EH (cell line): ENCODE measurements at regions not wholly inside any gene's neighbourhood (a gene's known extent, or its start where the extent isn't known, plus 50 kb on each side); places are given as distances from the start of the nearest gene placed in this dataset.
"Not testable (repeated sequence)": the region's sequence is repeated elsewhere in the genome, so short reads cannot be mapped to it uniquely, and the experiment has no call there.

ENCODE experiments used
- DNase-seq: peaks from one replicate; pipeline ENCODE4 v3.0.0-alpha.2; 2015; ENCODE audit warnings: low read depth

DNA sequence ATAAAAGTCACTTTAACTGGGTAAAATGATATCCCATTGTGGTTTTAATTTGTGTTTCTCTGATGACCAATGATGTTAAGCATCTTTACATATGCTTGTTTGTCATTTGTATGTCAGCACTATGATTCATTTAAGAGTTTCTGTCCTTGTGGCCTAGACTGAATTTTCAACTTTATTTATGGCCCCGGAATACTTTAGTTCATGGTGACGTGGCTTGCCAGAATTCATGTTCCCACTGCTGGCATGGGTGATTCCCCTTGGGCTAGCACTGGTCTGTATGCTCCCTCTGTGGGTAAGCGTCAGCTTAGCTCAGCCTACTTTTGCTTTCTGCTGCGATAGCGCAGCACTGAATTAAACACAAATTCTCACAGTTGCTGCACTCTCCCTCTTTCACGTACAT, 436.3 kb upstream of the SGO1 start:
- DNase-seq = peak; percentile 98

DNA sequence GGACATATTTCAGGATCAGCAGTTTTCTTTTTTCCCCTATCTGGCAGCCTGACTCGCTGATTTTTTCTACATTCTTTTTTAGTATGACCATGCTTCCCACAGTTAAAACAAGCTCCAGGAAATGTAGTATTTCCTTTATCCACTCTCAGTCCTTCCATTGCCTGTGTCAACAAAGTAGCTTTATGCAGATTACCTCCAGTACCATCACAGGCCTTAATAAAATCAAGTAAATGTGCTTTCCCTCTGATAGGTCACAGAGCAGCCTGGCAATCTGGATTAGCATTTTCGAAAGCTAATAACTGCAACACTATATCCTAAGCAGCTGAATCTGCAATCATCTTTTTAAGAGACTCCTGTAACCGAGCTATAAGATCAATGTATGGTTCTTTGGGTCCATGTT, 432.6 kb upstream of the SGO1 start:
- DNase-seq = peak; percentile 15

DNA sequence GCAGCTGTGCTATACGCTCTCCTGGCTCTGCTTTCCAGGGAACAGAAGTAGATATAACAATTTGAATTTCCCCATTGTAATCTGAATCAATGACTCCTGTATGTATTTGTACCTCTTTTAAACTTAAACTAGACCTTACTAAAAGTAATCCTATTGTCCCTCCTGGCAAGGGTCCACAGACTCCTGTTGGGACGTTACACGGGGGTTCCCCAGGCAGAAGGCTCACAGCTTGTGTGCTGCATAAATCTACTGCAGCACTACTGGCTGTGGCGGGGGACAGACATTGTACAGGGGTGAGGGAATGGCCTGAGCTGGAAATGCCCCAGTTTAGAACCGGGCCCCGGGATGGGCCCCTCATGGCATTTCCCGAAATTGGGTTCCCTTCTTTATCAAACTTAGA, 432.2 kb upstream of the SGO1 start:
- not testable (repeated sequence) for DNase-seq

DNA sequence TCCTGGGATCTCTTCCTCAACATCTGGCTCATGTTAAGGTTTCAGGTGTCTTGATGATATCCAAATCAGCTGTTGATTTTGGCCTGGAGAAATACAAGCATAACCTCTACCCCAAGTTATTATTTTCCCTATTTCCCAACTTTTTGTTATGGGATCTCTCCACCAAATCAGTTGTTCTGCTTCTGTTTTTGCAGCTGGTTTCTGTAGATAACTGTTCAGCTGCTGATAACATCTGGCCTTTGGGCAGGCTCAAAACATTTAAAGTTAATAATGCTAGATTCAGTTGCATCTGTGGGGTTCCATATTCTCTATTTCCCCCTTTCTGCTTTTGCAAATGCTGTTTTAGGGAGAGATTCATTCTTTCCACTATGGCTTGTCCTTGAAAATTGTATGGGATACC, 430.0 kb upstream of the SGO1 start:
- not testable (repeated sequence) for DNase-seq

DNA sequence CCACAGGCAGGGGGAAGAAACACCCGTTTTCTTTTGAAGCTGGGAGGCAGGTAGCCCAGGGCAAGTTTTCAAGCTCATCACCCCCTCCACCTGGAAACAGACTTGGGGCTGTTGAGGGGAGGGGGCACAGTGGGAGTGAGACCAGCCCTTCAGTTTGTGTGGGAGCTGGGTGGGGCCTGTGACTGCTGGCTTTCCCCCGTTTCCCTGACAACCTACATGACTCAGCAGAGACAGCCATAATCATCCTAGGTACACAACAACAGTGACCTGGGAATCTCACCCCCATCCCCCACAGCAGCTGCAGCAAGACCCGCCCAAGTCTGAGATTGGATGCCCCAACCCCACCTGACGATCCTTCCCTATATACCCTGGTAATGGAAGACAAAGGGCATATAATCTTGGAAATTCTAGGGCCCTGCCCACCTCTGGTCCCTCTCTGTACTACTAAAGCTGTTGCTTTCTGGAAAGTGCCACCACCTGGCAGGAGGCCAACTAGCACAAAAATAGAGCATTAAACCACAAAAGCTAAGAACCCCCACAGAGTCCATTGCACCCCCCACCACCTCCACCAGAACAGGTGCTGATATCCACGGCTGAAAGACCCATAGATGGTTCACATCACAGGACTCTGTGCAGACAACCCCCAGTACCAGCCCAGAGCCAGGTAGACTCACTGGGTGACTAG, 422.2 kb upstream of the SGO1 start:
- DNase-seq = no peak

DNA sequence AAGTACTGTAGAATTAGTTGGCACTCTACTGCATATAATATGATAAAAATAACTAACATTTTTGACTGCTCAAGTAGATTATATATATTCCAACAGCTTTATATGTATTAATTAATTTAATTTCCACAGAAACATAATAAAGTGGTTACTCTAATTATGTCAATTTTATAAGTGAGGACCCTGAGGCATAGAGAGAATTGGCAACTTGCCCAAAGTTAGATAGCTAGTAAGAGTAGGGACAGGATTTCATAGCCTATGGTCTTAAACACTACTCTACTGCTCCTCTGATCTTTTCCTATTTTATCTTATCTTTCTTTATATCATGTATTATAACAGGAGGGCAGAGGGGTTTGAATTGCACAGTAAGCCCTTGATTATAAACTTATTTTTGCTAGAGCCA, 418.7 kb upstream of the SGO1 start:
- DNase-seq = no peak

DNA sequence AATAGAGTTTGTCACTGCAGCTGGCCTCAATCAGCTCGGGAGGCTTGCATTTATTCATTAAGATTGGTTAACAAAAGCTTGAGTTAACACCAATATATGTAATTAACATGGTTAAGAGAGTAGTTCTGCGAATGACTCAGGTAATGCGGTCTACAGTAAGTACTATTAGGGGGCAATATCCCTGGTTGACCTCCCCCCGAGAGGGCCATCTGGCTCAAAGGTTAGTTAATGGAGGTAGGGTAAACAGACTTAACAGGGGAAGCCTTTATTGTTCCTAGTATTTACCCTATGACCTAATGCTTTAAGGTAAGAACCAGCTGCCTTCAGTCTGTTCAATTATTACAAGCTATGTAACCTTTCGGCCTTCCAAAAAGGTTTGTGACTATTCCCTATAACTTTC, 403.3 kb upstream of the SGO1 start:
- no peak for DNase-seq

DNA sequence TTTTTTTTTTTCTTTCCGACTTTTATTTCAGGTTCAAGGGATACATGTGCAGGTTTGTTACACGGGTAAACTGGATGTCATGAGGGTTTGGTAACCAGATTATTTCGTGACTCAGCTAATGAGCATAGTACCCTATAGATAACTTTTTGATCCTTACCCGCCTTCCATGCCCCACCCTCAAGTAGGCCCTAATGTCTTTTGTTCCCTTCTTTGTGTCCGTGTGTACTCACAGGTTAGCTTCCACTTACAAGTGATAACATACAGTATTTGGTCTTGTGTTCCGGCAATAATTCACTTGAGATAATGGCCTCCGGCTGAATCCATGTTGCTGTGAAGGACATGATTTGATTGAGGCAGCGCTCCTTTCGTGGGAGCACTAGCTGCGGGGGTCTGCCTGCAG, 402.8 kb upstream of the SGO1 start:
- DNase-seq = no peak

DNA sequence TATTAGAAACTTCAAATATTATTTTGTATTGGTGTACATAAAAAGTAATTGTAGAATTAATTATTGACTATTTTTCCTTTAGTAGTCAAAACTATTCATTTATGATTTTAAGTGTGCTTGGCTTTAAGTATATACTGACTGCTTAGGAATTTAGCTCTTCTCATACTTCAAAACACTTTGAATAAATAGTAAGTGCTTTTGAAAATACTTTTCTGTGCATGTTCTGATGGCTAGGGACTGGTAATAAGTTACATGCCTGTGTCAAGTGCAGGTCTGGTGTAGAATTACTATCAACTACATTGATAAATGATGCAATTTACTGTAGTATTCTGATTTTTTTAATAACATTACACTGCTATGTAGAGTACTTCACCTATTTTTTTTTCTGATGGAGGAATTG, 397.6 kb upstream of the SGO1 start:
- DNase-seq = no peak

DNA sequence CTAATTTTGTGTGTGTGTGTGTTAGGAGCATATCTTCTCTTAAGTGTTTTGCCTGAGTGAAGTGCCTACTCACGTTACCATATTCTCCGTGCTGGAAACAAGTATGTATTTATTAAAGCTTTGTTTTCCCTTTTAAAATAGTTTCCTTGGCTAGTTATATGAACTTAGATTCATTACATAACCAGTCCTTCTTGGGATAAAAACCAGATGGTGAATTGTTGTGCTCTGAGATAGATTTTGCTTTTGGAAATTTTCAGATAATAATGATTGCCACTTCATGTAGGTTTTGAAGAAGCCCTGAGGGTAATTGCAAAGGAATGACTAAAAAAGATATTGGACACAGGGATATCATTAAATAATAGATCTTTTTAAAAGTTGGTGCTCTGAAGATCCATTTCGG, 390.2 kb upstream of the SGO1 start:
- peak; percentile 77 for DNase-seq

DNA sequence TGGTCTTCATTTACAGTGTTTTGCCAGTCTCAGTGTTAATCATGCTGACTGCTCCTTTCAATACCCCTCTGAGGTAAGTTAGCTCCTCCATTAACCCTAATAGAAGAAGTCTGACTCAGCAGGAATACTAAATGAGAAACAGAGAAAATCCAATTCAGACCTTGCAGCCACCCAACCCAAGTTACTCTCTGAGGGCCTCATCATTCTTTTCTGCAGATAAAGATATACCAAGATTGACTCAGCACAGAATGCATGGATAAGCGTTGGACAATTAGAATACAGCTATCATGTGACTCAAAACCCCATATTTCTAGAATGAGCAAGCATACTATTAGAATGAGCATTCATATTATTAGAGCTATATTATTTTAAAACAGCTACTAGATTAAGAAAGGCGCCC, 389.1 kb upstream of the SGO1 start:
- peak; percentile 92 for DNase-seq

DNA sequence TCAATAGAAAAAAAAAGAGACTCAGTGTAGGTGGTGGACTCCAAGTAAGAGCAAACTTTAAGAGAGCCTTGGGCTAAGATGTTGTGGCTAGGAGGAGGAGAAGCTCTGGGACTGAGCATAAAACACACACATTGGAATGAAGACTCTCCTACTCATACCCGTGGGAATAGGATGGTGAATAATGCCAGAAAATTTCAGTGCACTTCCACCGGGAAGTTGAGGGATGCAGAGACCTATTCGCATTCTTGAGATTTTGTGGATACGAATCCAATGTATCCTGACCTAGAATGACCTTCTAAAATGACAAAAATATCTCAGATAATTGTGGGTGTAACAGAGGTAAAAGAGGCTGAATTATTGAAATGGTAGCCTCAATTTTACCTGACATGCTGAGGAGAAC, 388.7 kb upstream of the SGO1 start:
- DNase-seq = peak; percentile 99

DNA sequence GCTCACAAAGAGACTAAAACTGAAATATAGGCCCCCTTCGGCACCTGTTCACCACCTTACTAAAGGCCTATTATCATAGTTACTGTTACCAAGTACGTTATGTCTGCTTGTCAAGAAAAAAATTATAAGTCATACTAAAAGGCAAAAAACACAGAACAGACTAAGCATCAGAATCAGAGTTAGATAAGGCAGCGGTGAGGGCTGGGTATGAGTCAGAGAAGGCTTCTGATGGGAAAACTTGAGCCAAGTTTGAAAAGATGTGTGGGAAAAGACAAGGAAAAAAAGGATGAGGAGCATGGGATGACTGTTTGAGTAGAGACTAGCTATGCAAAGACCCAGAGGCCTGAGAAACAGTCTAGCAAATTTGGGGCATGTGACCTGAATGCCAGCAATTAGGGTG, 387.2 kb upstream of the SGO1 start:
- peak; percentile 91 for DNase-seq

DNA sequence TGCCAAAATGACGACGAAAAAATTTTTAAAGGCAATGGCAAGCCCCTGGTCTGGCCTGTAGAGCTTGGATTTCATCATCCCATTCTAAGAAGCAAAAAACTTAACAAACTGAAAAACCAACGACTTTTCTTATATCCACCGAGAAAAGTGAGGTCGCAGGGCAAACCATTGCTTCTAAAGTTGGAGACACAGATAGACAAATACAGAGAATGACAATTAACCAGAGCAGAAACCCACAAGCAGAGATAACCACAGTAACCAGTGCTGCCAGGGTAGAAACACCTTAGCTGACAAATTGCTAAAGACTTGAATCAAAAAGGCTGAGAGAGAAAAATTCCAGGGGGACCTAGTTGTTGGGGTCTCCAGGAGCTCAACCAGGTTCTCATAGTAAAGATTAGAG, 386.5 kb upstream of the SGO1 start:
- no peak for DNase-seq

DNA sequence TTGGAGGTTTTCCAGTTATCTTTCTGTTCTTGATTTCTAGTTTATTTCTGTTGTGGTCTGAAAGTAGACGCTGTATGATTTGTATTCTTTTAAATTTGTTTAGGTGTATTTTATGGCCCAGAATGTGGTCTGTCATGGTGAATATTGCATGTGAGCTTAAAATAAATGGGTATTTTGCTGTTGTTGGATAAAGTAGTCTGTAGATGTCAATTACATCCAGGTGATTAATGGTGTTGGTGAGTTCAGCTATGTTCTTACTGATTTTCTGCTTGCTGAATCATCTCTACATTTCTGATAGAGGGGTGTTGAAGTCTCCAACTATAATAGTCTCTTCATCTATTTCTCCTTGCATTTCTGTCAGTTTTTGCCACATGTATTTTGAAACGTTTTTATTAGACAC, 383.3 kb upstream of the SGO1 start:
- no peak for DNase-seq

DNA sequence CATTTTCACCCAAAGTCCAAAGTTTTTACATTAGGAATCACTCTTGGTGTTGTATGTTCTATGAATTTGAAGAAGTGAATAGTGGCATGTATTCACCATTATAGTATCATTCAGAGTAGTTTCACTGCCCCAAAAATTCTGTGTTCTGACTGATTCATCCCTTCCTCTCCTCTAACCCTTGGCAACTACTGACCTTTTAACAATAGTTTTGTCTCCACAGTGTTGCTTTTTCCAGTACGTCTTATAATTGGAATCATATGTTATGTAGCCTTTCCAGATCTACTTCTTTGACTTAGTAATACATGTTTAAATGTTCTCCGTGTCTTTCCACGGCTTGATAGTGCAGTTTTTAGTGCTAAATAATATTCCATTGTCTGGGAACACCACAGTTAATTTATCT, 379.0 kb upstream of the SGO1 start:
- peak; percentile 30 for DNase-seq

DNA sequence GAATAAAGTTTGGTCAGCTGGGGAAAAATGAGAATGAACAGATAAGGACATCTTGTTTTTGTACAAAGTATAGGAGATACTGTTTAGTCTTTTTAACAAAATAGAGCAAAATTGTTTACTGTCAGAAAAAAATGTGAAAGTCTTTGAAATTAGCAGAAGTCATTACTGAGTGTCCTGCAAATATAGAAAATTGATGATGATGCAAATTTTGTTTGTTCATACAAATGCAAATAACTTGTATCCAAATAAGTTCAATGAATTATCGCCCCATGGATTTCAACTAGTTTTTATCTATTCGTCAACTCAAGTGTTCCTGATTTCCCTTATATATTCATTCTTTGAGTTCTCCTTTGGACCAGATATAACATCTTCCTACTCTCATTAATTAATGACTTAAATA, 378.0 kb upstream of the SGO1 start:
- DNase-seq = no peak

DNA sequence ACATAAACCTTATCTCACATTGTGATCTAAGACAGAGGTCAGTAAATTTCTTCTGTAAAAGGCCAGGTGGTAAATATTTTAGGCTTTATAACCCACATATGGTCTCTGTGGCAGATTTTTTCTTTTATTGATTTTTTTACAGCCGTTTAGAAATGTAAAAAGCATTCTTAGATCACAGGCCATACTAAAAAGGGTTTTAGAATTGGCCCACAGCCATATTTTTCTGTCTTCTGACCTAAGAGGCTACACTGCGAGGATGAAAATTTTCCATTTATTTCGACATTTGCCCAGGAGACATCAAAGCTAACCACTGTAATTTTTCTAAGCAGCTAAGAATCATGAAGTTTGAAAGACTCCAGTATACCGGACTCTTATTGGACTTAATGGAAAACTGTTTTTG, 377.2 kb upstream of the SGO1 start:
- DNase-seq = peak; percentile 60

DNA sequence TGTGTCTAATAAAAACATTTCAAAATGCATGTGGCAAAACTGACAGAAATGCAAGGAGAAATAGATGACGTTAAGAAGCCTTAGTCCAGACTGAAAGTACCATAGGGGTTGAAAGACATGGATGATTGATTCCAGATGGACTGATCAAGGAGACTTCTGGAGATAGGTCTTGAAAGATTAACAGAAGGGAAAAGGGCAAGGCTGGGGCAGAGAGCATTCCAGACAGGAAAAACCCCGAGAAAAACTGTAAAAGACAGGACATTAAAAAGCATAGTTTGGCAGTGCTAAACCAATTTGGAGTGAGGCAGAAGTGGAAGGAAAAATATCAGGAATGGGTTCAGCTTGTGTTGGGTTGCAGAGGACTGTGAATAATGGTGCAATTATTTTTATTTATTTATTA, 375.2 kb upstream of the SGO1 start:
- peak; percentile 56 for DNase-seq

DNA sequence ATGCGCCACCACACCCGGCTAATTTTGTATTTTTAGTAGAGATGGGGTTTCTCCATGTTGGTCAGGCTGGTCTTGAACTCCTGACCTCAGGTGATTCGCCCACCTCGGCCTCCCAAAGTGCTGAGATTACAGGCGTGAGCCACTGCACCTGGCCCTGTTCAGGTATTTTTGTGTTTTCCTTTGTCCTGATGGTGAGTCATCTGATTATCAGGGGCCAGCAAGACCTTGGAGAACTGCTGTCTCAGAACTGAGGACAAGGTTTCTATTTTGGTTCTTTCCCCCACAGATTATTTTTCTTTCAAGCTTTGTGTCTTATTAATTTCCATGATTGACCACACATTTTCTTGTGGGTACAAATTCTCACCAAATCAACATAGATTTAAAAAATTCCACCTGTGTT, 374.4 kb upstream of the SGO1 start:
- not testable (repeated sequence) for DNase-seq

DNA sequence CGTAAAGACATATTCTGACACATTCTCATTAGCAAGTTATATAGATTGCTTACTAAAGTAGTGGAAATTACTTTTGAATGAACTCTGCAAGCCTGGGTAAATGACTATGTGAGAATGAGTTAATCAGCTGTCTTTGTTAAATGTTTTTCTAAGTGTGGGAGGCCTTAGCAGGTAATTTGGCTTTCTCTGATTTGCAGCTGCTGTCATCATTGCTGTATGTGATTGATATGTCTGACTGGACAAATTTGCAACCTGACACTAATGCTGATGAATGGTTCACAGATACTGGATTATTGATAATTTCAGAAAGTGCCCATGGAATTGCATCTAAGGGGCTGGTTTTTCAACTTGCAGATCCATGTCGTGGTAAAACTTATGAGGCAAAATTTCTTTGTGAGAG, 372.2 kb upstream of the SGO1 start:
- DNase-seq = no peak

DNA sequence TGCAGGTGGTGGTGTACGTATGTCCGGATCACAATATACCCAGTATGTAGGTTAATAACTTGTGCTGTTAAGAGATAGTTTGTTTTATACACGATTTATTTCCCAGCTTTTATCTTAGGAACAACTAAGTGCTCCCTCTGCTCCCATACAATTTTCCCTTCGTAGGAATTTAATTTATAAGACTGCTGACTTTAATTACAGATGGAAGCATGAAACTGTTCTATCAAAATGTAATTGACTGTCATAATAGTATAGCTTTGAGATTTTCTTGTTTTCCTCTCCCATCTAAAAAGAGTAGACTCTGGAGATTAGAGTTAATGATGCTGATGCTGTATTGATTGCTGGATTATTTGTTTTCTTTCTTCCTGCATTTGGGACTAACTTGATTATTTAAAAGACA, 370.7 kb upstream of the SGO1 start:
- no peak for DNase-seq

DNA sequence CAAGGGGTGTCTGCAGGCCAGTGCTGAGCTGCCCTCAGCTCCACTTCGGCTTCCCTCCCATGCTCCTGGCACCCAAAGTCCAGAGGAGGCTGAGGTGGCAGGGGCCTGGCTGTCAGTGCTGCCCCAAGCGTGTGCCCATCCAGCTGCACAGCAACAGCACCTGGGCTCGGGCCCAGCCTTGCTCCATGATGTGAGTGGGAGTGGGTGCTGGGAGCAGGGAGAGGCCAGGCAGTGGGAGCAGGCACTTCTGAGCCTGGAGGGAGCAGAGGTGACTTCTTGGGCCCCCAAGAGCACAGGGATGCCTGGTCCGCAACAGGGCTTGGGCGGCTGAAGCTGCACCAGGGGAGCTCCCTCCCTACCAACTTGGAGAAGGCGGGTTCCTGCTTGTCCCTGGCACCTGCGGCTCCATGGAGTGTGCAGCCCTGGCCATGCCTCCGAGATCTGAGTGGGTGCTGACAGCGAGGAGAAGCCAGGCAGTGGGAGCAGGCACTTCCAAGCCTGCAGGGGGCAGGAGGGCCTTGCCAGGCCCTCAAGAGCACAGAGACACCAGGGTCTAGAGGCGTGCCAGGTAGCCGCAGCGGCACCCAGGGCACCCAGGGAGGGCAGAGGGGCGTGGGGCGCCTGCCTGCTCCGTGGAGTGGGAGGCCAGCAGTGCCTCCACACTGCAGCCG, 366.7 kb upstream of the SGO1 start:
- DNase-seq = no peak
